GM21447 (cell line): ENCODE measurements at regions not wholly inside any gene's neighbourhood (a gene's known extent, or its start where the extent isn't known, plus 50 kb on each side); places are given as distances from the start of the nearest gene placed in this dataset.

ENCODE experiments used
- ATAC-seq: cut with Tn5 transposase; IDR thresholded peaks from one replicate; pipeline ENCODE4 v1.9.1; 2021; ENCODE audit not compliant: unreplicated experiment

- no peak for ATAC-seq
These were observed 1286.7 kb downstream of the TBC1D22A start for GRCh38 chr22:48049116-48049515.

GRCh38 chr22:48047722-48048500, 1285.5 kb downstream of the TBC1D22A start:
- ATAC-seq, result no peak

GRCh38 chr22:48045369-48045768, 1282.9 kb downstream of the TBC1D22A start:
- ATAC-seq, result peak; percentile 66

DNA sequence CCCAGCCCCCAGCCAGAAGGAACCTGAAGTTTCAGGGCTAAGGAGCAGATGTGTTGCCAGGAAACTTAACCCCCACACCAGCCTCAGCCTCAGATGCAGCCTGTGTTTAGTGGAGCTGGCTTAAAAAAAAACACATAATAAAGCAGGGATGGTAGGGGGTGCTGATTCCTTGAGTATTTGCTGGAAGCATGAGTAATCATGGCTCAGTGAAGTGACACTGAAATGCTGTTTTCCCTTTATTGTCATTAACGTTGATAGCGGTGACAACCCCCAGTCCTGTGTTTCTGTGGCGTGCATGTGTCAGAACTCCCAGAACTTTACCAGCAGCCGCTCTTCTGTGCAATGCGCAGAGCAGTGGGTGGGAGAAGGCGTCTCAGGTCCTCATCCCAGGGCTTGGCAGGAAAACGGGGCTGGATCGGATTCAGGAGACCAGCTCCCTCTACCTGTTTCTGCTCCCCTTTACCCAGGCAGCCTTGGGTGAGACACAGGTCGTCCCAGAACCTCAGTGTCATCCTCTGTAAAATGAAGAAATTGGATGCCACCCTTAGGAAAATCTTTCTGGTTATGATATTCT, 1282.1 kb downstream of the TBC1D22A start:
- no peak for ATAC-seq

- no peak for ATAC-seq
These were observed 1281.1 kb downstream of the TBC1D22A start for GRCh38 chr22:48043581-48043980.

DNA sequence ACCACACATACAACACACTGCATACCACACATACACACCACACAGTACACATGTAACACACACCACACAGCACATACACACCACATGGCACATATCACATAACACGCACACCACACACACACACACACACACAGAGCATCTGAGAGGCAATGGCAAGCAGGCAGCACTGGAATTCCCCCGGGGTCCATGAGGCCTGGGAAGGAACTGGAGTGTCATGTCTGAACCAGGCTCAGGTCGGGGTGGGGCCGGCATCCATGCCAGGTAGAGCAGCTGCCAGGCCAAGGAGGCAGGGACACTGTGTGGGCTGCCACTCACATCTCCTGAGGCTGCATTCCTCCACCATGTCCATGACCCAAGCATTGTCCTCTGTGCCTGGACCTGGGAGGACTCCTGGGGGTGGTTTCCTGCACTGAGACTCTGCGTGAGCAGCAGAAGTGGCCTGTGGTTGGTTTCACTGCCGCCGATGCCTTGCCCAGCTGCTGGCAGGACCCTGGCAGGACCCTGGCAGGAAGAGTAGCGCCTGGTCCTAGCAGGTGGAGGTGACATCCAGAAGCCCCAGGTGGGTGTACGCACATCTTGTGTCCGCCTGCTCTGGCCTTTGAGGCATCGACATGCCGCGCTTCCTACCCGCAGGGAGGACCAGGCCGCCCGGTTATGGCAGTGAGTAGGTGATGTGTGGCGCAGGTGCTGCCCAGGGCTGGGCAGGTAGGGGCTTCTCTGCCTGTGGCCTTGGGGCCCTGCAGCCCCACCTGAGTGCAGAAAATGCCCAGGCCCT, 1280.4 kb downstream of the TBC1D22A start:
- no peak for ATAC-seq

DNA sequence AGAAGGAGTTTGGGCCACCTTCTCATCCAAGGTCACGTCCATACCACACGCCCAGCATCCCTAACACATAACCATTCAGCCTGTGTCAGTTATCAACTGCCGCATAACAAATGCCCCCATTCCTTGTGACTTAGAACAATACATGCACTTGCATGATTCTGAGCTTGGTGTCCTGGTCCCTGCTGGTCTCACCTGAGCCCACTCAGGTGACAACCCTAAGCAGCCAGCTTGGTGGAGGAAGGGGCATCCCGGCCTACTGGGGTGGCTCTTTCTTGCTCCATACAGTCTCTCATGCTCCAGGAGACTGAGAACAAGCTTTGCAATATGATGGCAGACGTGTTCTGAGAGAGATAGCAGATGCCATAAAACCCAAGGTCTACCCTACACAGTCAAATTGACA, 1276.9 kb downstream of the TBC1D22A start:
- ATAC-seq, result no peak

DNA sequence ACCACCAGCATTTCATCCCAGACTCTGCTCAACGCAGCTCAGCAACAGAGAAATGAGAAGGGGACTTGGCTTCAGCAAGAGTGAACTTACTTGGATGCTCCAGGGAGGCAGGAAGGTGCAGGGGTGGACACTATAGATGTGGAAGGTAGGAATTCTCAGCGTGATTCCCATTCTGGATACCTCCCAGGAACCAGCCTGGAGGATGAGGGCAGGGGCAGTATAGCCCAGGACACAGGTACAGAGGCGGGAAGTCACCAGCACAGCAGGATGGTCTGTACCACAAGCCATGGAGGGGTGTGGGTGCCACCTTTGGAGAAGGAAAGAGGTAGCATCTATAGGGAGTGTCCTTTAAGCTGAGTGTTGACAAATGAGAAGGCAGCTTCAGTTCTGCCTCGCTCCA, 1275.2 kb downstream of the TBC1D22A start:
- ATAC-seq, result no peak

GRCh38 chr22:48035897-48036296, 1273.4 kb downstream of the TBC1D22A start:
- ATAC-seq, result no peak

DNA sequence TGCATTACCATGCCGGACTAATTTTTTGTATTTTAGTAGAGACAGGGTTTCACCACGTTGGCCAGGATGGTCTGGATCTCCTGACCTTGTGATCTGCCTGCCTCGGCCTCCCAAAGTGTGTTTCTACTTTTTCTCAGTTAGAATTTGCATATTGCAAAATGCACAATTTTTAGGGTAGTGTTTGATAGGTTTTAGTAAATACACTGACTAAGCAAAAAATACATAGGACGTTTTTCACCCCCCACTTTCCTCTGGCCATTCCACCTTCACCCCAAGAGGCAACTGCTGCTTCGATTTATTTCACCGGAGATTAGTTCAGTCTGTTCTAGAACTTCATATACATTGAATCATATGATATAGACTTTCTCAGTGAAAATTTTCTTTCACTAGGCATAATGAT, 1269.1 kb downstream of the TBC1D22A start:
- no peak for ATAC-seq

DNA sequence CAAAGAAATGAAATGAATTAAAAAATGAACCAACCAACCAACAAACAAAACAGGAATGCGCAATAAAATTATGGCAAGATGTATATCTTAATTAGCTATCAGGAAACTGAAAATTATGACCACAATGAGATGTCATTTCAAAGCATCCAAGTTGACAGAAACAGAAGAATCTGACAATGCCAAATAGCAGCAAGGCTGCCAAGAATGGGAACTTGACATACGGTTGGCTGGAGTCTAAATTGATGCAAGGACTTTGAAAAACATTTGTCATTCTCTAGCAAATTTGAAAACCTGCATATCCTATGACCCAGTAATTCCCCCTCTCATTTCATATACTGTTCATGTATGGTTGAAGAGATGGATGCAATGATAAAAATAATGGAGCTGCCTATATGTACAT, 1262.6 kb downstream of the TBC1D22A start:
- no peak for ATAC-seq

DNA sequence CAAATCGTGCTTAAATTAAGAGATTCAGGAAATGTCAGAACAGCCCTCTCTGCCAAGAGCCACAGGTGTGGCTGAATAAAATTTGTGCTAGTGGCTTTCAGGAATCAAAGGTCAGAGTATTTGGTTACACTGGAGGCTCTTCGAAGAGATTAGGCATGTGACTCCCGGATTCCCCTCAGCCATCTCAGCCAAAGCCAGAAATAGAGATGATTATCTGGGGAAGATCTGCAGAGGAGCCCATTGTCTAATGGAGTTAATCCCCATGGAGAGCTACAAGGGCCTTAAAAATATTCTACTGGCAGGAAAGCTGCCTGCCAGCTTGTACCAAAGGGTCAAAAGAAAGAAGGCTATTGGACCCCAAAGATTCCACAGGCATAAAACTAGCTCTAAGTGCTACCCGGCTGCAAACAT, 1259.5 kb downstream of the TBC1D22A start:
- no peak for ATAC-seq

DNA sequence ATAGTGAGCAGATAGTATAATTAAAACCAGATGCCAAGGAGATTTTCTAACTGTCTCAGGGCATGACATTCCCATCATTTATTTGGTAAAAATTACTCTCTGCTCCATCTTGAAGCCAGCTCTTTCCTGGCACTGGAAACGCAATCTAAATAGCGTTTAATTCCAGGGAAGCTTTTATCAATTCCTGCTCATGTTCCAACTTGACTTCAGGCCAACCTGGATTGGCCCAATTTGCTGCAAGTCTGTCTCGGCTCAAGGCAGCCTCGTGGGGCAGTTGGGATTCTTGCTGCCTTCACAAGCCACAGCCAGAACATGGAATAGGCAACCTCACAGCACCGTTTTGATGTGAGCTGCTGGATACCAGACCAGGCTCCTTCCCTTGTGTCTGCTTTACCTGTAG, 1255.9 kb downstream of the TBC1D22A start:
- ATAC-seq, result no peak

- no peak for ATAC-seq
These were observed 1253.3 kb downstream of the TBC1D22A start for GRCh38 chr22:48015701-48016100.

GRCh38 chr22:48004936-48005335, 1242.5 kb downstream of the TBC1D22A start:
- no peak for ATAC-seq

DNA sequence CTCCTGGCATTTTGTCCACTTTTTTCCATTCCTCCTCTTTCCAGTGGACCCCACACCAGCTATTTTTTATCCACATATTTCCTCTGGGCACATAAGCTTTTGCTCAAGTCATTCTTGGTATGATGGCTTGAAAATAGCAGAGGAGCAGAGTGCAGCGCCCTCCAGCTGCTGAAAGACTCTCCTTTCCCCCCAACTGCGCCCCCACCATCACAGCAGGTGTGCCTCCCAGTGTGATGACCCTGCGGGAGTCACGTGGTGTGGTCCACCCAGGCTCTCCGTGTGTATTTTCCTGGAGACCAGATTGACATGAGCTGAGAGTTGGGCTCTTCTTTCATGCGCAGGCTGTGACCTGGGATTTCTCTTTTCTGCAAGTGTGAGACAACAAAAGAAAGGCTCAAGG, 1241.6 kb downstream of the TBC1D22A start:
- ATAC-seq, result no peak

GRCh38 chr22:48001101-48001500, 1238.7 kb downstream of the TBC1D22A start:
- no peak for ATAC-seq

DNA sequence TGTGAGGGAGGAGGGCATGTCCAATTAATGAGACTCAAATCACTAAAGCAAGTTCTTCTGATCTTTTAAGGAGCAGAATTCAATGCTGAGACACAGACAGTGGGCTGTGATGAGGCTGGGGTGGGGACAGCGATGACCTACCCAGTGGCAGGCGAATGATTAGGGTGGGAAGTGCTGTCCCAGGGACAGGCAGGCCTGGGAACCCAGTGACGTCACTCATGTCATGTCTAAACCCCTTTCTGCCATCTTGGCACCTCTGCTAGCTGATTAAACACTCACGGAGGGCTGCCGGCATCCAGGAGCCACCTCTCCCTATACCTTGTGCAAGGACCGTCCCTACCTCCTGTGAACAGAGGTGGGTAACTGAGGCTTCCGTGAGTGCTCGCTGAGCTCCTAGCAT, 1235.2 kb downstream of the TBC1D22A start:
- ATAC-seq, result no peak

DNA sequence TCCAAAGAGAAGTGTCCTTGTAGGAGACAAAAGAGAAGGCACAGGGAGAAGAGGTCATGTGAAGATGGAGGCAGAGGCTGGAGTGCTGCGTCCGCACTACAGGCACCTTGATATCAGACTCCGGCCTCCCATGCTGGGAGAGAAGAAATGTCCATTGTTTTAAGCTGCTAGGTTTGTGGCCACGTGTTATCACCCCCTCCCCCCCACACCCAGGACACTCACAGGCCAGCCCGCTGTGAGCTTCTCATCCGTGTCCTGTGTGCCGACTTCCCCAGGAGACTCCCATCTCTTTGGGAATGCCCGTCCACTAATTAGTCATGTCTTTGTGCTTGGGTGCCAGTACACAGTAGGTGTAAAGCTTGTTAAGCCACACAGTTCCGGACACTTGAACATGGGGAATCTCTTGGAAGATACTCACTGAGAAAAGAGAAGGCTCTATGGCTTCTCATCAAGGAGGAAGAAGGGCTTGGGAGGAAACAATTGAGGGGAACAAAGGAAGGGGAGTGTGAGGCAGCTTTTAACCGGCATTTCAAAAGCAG, 1234.7 kb downstream of the TBC1D22A start:
- ATAC-seq, result no peak

DNA sequence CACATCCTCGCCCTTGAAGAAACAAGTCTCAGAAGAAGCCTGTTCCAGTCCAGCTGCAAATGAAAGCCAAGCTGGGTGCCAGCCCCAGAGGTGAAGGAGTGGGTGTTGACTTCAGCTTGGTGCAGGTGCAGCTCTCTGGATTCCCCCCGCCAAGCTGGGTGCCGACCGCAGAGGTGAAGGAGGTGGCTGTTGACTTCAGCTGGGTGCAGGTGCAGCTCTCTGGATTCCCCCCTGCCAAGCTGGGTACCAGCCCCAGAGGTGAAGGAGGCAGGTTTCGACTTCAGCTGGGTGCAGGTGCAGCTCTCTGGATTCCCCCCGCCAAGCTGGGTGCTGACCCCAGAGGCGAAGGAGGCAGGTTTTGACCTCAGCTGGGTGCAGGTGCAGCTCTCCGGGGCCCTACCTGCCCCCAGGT, 1234.0 kb downstream of the TBC1D22A start:
- peak; percentile 58 for ATAC-seq

GRCh38 chr22:47995718-47996117, 1233.3 kb downstream of the TBC1D22A start:
- no peak for ATAC-seq

DNA sequence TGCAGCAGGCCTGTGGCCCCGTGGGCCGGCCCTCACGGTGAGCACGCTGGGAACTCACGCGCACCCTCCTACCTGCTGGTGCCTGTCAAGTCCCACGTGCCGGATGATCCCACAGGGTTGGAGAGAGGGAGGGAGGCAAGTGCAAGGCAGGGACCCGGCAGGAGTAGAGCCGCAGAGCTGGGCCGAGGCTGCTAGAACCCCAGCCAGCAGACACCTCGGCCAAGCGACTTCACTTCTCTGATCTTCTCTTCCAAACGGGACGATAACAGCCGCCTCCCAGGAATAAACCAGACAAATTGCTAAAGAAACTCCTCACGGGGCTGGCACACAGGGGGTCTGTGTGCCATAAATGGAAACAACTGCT, 1232.8 kb downstream of the TBC1D22A start:
- no peak for ATAC-seq
